ENCODE measurements at regions not wholly inside any gene's neighbourhood (a gene's known extent, or its start where the extent isn't known, plus 50 kb on each side); places are given as distances from the start of the nearest gene placed in this dataset.

DNA sequence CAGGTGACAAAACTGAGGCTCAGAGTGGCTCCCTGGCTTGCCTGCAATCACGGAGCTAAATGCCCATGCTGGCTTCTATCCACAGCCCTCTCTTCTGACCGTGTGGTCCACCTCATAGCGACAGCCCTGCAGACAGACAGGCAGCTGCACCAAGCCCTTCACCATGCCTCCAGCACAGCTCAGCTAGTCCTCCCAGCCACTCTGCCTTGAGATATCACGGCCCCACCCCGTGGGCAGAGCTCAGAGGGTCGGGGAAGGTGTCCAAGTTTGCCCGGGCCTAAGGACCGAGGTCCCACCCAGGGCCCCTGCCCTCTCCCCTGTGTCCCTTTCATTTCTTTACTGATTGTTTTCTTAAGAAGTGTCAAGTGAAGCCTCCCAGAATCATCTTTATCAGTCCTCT is 128.2 kb upstream of the GLI2 start:
- TF ChIP-seq, protein P1, sequence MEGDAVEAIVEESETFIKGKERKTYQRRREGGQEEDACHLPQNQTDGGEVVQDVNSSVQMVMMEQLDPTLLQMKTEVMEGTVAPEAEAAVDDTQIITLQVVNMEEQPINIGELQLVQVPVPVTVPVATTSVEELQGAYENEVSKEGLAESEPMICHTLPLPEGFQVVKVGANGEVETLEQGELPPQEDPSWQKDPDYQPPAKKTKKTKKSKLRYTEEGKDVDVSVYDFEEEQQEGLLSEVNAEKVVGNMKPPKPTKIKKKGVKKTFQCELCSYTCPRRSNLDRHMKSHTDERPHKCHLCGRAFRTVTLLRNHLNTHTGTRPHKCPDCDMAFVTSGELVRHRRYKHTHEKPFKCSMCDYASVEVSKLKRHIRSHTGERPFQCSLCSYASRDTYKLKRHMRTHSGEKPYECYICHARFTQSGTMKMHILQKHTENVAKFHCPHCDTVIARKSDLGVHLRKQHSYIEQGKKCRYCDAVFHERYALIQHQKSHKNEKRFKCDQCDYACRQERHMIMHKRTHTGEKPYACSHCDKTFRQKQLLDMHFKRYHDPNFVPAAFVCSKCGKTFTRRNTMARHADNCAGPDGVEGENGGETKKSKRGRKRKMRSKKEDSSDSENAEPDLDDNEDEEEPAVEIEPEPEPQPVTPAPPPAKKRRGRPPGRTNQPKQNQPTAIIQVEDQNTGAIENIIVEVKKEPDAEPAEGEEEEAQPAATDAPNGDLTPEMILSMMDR (IDR thresholded peaks at IDR 0.05): no peak
- TF ChIP-seq POLR2A (IDR thresholded peaks at IDR 0.05): no peak
